ENCODE measurements at regions not wholly inside any gene's neighbourhood (a gene's known extent, or its start where the extent isn't known, plus 50 kb on each side); places are given as distances from the start of the nearest gene placed in this dataset.

DNA sequence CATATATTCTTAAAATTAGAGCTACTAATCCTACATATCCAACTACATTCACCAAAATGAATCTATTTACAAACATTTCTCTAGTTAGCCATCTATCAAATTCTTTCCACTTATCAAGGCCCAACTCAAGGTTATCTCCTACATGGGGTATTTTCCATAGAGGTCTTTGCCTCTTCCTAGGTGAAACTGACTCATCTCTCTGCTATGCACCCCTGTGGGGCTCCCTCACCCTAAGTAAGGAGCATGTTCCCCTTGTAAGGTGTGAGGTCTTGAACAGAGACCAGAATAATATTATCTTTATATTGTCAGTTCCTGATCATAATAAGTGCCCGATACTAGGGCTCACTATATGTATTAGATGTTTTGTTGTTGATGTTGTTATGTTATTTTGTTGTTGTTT is 74.6 kb upstream of the TSC22D2 start:
- TF ChIP-seq, protein P1, sequence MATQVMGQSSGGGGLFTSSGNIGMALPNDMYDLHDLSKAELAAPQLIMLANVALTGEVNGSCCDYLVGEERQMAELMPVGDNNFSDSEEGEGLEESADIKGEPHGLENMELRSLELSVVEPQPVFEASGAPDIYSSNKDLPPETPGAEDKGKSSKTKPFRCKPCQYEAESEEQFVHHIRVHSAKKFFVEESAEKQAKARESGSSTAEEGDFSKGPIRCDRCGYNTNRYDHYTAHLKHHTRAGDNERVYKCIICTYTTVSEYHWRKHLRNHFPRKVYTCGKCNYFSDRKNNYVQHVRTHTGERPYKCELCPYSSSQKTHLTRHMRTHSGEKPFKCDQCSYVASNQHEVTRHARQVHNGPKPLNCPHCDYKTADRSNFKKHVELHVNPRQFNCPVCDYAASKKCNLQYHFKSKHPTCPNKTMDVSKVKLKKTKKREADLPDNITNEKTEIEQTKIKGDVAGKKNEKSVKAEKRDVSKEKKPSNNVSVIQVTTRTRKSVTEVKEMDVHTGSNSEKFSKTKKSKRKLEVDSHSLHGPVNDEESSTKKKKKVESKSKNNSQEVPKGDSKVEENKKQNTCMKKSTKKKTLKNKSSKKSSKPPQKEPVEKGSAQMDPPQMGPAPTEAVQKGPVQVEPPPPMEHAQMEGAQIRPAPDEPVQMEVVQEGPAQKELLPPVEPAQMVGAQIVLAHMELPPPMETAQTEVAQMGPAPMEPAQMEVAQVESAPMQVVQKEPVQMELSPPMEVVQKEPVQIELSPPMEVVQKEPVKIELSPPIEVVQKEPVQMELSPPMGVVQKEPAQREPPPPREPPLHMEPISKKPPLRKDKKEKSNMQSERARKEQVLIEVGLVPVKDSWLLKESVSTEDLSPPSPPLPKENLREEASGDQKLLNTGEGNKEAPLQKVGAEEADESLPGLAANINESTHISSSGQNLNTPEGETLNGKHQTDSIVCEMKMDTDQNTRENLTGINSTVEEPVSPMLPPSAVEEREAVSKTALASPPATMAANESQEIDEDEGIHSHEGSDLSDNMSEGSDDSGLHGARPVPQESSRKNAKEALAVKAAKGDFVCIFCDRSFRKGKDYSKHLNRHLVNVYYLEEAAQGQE (IDR thresholded peaks at IDR 0.05; ENCODE audit: insufficient read depth in 1 of 2, low read depth in 2 of 2, low read length in 2 of 2) = no peak
- TF ChIP-seq POLR2AphosphoS5 (IDR thresholded peaks at IDR 0.05; ENCODE audit: low read depth, low read length) (no peak), TAF1 (IDR thresholded peaks at IDR 0.05; ENCODE audit: borderline replicate concordance, insufficient read depth, low read length) (no peak), SIN3A (IDR thresholded peaks at IDR 0.05; ENCODE audit: borderline replicate concordance, insufficient read depth, low read length) (no peak), FOXP2 (optimal IDR thresholded peaks at IDR 0.05; ENCODE audit: borderline replicate concordance, extremely low read depth, extremely low read length, insufficient read depth) (no peak)

DNA sequence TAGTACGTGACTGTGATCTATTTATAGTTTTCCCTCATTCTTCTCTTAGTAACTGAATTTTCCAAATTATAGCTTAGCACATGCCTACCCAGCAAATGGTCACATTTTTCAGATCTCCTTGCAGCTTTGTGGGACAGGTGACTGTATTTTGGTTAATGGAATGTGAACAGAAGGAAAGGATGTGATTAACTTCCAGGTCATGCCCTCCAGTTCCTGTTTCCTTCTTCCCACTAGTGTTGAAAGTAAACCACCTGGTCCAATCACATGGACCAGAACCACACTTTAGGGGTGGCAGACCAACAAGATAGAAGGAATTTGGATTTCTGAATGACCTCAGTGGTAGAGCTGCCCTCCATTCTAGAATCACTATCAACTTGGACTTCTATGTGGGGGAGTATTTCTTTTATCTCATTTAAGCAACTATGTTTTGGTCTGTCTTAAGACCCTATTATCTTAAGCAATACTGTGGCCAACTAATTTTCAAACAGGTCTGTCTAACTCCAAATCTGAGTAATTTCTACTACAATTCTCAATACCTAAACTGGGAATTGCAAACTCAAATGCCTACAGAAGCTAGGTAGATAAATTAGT is 76.0 kb upstream of the TSC22D2 start:
- no peak for TF ChIP-seq TAF1 (IDR thresholded peaks at IDR 0.05; ENCODE audit: borderline replicate concordance, insufficient read depth, low read length)
- TF ChIP-seq FOXP2 (optimal IDR thresholded peaks at IDR 0.05; ENCODE audit: borderline replicate concordance, extremely low read depth, extremely low read length, insufficient read depth) = no peak
- TF ChIP-seq, protein P1 (IDR thresholded peaks at IDR 0.05; ENCODE audit: insufficient read depth in 1 of 2, low read depth in 2 of 2, low read length in 2 of 2) = no peak
- no peak for TF ChIP-seq POLR2AphosphoS5 (IDR thresholded peaks at IDR 0.05; ENCODE audit: low read depth, low read length)
- no peak for TF ChIP-seq SIN3A (IDR thresholded peaks at IDR 0.05; ENCODE audit: borderline replicate concordance, insufficient read depth, low read length)

DNA sequence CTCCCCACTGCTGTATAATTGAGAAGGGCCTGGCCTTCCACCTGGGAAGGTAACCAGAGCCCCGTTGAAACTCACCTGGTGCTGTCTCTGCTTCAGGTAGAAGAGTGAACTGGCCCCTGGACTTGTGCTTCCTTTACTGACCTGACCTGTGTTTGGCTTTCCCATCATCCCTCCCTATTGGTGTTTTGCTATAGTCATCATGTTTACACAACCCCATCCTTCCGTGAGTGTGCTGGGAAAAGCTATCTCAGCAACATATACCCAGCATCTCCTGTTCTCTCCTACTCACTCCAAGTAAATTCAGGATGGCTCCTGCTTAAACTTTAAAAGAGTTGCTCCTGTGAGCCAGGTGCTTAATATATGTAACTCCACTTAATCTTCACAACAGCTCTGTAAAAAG is 77.2 kb upstream of the TSC22D2 start:
- no peak for TF ChIP-seq SIN3A (IDR thresholded peaks at IDR 0.05; ENCODE audit: borderline replicate concordance, insufficient read depth, low read length)
- TF ChIP-seq FOXP2 (optimal IDR thresholded peaks at IDR 0.05; ENCODE audit: borderline replicate concordance, extremely low read depth, extremely low read length, insufficient read depth) = no peak
- TF ChIP-seq, protein P1 (IDR thresholded peaks at IDR 0.05; ENCODE audit: insufficient read depth in 1 of 2, low read depth in 2 of 2, low read length in 2 of 2) = no peak
- TF ChIP-seq TAF1 (IDR thresholded peaks at IDR 0.05; ENCODE audit: borderline replicate concordance, insufficient read depth, low read length) = no peak
- no peak for TF ChIP-seq POLR2AphosphoS5 (IDR thresholded peaks at IDR 0.05; ENCODE audit: low read depth, low read length)

DNA sequence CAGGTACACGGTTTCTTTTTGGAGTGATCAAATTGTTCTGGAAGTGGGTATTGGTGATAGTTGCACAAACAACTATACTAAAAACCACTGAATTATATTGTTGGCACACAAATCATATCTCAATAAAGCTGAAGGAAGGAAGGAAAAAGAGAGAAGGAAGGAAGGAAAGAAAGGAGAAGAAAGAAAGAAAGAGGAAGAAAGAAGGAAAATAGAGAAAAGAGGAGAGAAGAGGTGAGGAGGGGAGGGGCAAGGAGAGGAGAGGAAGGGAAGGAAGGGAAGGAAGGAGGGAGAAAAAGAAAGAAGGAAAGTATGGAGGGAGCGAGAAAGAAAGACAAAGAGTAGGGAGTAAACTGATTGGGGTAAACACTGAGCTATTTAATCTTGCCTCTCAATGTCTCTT is 77.9 kb upstream of the TSC22D2 start:
- no peak for TF ChIP-seq POLR2AphosphoS5 (IDR thresholded peaks at IDR 0.05; ENCODE audit: low read depth, low read length)
- no peak for TF ChIP-seq FOXP2 (optimal IDR thresholded peaks at IDR 0.05; ENCODE audit: borderline replicate concordance, extremely low read depth, extremely low read length, insufficient read depth)

DNA sequence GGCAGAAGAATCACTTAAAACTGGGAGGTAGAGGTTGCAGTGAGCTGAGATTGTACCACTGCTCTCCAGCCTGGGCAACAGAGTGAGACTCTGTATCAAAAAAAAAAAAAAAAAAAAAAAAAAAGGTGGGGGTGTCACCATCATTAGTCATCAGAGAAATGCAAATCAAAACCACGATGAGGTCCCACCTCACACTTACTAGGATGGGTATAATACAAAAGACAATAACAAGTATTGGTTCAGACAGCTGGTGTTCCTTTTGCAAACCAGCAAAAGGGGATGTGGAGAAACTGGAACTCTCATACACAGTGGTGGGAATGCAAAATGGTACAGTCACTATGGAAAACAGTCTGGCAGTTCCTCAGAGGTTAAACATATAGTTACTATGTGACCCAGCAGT is 78.7 kb upstream of the TSC22D2 start:
- TF ChIP-seq SIN3A (IDR thresholded peaks at IDR 0.05; ENCODE audit: borderline replicate concordance, insufficient read depth, low read length) (no peak), FOXP2 (optimal IDR thresholded peaks at IDR 0.05; ENCODE audit: borderline replicate concordance, extremely low read depth, extremely low read length, insufficient read depth) (no peak), POLR2AphosphoS5 (IDR thresholded peaks at IDR 0.05; ENCODE audit: low read depth, low read length) (no peak), TAF1 (IDR thresholded peaks at IDR 0.05; ENCODE audit: borderline replicate concordance, insufficient read depth, low read length) (no peak)
- TF ChIP-seq, protein P1 (IDR thresholded peaks at IDR 0.05; ENCODE audit: insufficient read depth in 1 of 2, low read depth in 2 of 2, low read length in 2 of 2) = no peak

All from PFSK-1 (cell line).